HG03103 (cell line): ENCODE measurements at regions not wholly inside any gene's neighbourhood (a gene's known extent, or its start where the extent isn't known, plus 50 kb on each side); places are given as distances from the start of the nearest gene placed in this dataset.
"Not testable (repeated sequence)": the region's sequence is repeated elsewhere in the genome, so short reads cannot be mapped to it uniquely, and the experiment has no call there.

Source experiments
- ATAC-seq: cut with Tn5 transposase; IDR thresholded peaks from one replicate; pipeline ENCODE4 v1.9.1; 2021; ENCODE audit warnings: low read depth; ENCODE audit not compliant: unreplicated experiment

GRCh38 chr13:111491659-111492058, 171.2 kb downstream of the TEX29 start:
- ATAC-seq, result no peak

GRCh38 chr13:111492341-111492950, 172.0 kb downstream of the TEX29 start:
- no peak for ATAC-seq

GRCh38 chr13:111492958-111493357, 172.5 kb downstream of the TEX29 start:
- no peak for ATAC-seq

GRCh38 chr13:111493468-111493867, 173.0 kb downstream of the TEX29 start:
- ATAC-seq, result no peak

- no peak for ATAC-seq
Measured at GRCh38 chr13:111494641-111495040, 174.2 kb downstream of the TEX29 start.

GRCh38 chr13:111501596-111502535, 181.4 kb downstream of the TEX29 start:
- ATAC-seq, result not testable (repeated sequence)

- no peak for ATAC-seq
Measured at GRCh38 chr13:111502957-111503356, 182.5 kb downstream of the TEX29 start.

- ATAC-seq, result no peak
Measured at GRCh38 chr13:111503376-111503775, 182.9 kb downstream of the TEX29 start.

- ATAC-seq, result no peak
Measured at GRCh38 chr13:111503905-111504695, 183.7 kb downstream of the TEX29 start.

- ATAC-seq, result no peak
Measured at GRCh38 chr13:111505175-111505777, 184.8 kb downstream of the TEX29 start.

GRCh38 chr13:111506125-111506524, 185.7 kb downstream of the TEX29 start:
- no peak for ATAC-seq

- ATAC-seq, result no peak
Measured at GRCh38 chr13:111506621-111507020, 186.2 kb downstream of the TEX29 start.

GRCh38 chr13:111508164-111508870, 187.9 kb downstream of the TEX29 start:
- ATAC-seq, result no peak

- ATAC-seq, result no peak
Measured at GRCh38 chr13:111508902-111509509, 188.6 kb downstream of the TEX29 start.

- no peak for ATAC-seq
Measured at GRCh38 chr13:111510502-111511218, 190.2 kb downstream of the TEX29 start.

GRCh38 chr13:111511219-111511732, 190.8 kb downstream of the TEX29 start:
- no peak for ATAC-seq

GRCh38 chr13:111511805-111512504, 191.5 kb downstream of the TEX29 start:
- ATAC-seq, result no peak

- ATAC-seq, result no peak
Measured at GRCh38 chr13:111512707-111513106, 192.3 kb downstream of the TEX29 start.
